ENCODE measurements at regions not wholly inside any gene's neighbourhood (a gene's known extent, or its start where the extent isn't known, plus 50 kb on each side); places are given as distances from the start of the nearest gene placed in this dataset.
"Not testable (repeated sequence)": the region's sequence is repeated elsewhere in the genome, so short reads cannot be mapped to it uniquely, and the experiment has no call there.

DNA sequence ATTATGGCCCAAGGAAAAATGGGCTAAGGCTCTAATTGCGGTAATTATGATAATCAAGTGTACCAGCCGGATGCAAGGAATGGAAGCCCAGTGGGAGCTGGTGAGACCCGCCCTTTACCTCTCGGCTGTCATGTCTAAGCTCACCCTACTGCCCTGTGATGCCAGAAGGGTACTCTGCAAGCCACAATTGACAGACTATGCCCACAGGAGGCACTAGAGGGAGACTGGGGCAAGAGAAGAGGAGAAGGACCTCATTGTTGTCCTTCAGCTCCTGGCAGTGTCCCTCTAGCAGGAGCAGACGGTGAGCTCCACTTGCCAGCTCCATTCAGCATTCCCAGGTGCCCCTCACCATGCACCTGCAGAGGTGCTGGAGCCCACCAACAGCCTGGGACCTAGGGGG, 141.8 kb downstream of the SMIM20 start:
- peaks cover 13% of the 10 kb centered on the region for H3K4me1 Mint-ChIP-seq
- H3K36me3 Mint-ChIP-seq (ENCODE audit: low read depth): no peaks in the 10 kb centered on the region
- no peak overlapping the region for H3K27ac Mint-ChIP-seq

DNA sequence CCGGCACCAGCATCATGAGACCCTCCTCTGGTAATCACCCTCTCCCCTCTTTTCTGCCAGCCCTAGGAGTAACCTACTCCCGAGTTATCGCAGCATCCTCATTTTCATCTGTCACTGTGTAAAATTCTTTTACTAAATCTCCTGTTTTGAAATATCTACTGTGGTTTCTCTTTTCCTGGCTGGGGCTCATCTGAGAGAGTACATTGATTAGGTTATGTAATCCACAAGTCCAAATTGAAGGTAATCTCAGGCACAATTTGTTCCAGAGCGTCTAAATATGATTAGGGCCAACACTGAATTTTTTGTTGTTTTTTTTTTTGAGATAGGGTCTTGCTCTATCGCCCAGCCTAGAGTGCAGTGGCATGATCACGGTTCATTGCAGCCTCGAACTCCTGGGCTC, 142.4 kb downstream of the SMIM20 start:
- TF ChIP-seq, protein P1, sequence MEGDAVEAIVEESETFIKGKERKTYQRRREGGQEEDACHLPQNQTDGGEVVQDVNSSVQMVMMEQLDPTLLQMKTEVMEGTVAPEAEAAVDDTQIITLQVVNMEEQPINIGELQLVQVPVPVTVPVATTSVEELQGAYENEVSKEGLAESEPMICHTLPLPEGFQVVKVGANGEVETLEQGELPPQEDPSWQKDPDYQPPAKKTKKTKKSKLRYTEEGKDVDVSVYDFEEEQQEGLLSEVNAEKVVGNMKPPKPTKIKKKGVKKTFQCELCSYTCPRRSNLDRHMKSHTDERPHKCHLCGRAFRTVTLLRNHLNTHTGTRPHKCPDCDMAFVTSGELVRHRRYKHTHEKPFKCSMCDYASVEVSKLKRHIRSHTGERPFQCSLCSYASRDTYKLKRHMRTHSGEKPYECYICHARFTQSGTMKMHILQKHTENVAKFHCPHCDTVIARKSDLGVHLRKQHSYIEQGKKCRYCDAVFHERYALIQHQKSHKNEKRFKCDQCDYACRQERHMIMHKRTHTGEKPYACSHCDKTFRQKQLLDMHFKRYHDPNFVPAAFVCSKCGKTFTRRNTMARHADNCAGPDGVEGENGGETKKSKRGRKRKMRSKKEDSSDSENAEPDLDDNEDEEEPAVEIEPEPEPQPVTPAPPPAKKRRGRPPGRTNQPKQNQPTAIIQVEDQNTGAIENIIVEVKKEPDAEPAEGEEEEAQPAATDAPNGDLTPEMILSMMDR (IDR thresholded peaks at IDR 0.05; ENCODE audit: unreplicated experiment in 3 of 3): no peak
- H3K9me3 Mint-ChIP-seq: peaks cover 6% of the 10 kb centered on the region

More for the DNA sequence above, 141.8 kb downstream of the SMIM20 start:
- TF ChIP-seq, protein P1 (IDR thresholded peaks at IDR 0.05; ENCODE audit: unreplicated experiment in 3 of 3): no peak
- H3K9me3 Mint-ChIP-seq: peaks cover 2% of the 10 kb centered on the region
- H3K4me3 Mint-ChIP-seq: no peak overlapping the region
- peaks cover 18% of the 10 kb centered on the region for H3K27me3 Mint-ChIP-seq (ENCODE audit: low read depth)

DNA sequence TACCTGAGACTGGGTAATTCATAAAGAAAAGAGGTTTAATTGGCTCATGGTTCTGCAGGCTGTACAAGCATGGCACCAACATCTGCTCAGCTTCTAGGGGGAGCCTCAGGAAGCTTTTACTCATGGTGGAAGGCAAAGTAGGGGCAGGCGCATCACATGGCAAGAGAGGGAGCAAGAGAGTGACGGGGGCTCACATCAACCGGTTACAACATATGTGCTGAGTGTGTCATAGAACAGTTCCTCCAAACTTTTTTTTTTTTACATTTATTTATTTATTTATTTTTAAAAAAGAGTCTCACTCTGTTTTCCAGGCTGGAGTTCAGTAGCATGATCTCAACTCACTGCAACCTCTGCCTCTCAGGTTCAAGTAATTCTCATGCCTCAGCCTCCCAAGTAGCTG, 143.8 kb downstream of the SMIM20 start:
- H3K9me3 Mint-ChIP-seq; H3K36me3 Mint-ChIP-seq (ENCODE audit: low read depth); H3K27ac Mint-ChIP-seq; H3K4me3 Mint-ChIP-seq: not testable (repeated sequence)
- Mint-ChIP-seq H3K27me3 (ENCODE audit: low read depth) (peaks cover 18% of the 10 kb centered on the region), H3K4me1 (peaks cover 16% of the 10 kb centered on the region)

More for the DNA sequence above, 142.4 kb downstream of the SMIM20 start:
- Mint-ChIP-seq H3K4me3 (no peak overlapping the region), H3K27ac (no peak overlapping the region), H3K36me3 (ENCODE audit: low read depth) (no peaks in the 10 kb centered on the region), H3K27me3 (ENCODE audit: low read depth) (peaks cover 18% of the 10 kb centered on the region), H3K4me1 (peaks cover 12% of the 10 kb centered on the region)

DNA sequence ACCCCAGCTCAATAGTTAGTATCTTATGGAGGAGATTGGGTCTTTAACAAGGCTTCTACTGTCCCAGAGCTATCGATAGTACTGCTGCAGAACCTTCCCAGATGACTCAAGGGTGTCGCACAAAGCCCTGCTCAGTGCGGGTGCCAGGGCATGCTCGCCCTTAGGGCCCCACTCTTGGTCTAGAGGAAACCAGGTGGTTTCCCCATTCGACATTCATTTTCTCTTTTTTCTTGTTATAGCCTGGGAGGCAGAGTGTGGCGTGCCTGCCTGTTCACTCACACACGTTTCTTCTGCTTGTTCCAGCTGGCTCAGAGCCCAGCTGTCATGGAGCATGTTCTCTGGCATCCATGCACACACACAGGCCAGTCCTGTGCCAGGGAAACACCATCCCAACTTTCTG, 144.5 kb downstream of the SMIM20 start:
- H3K4me1 Mint-ChIP-seq: peaks cover 16% of the 10 kb centered on the region
- no peak overlapping the region for H3K27ac Mint-ChIP-seq
- H3K36me3 Mint-ChIP-seq (ENCODE audit: low read depth): no peaks in the 10 kb centered on the region
- H3K9me3 Mint-ChIP-seq: peaks cover 6% of the 10 kb centered on the region
- peaks cover 18% of the 10 kb centered on the region for H3K27me3 Mint-ChIP-seq (ENCODE audit: low read depth)
- TF ChIP-seq, protein P1 (IDR thresholded peaks at IDR 0.05; ENCODE audit: unreplicated experiment in 3 of 3): no peak
- no peak overlapping the region for H3K4me3 Mint-ChIP-seq

DNA sequence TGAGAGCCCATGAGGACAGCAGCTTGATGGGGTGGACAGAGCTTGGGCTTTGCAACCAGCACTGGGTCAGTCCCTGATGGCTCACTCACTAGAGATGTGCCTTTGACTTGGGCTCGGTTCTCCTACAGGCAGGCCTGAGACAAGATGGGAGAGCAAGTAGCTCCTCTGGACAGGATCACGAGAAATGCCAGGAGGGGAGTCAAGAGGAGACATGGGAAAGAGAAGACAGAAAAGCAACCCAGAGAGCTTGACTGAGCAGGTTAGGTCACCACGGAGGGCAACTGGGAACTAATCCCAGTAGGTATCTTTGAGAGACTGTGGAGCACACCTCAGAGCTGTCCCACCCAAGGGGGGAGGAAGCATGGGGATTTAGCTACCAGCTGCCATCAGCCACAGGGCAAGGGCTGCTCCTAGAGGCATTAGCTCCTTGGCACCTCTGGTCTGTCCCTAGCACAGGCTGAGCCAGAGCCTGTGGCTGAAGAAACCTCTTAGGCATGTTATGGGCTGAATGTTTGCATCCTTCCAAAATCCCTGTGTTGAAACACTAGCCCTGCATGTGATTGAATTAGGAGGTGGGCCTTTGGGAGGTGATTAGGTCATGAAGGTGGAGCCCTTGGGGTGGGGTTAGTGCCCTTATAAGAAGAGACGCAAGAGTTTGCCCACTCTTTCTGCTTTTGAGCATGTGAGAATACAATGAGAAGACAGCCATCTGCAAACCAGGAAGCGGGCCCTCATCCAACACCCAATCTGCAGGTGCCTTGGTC, 145.6 kb downstream of the SMIM20 start:
- peaks cover 6% of the 10 kb centered on the region for H3K9me3 Mint-ChIP-seq
- H3K4me3 Mint-ChIP-seq: no peak overlapping the region
- no peaks in the 10 kb centered on the region for H3K36me3 Mint-ChIP-seq (ENCODE audit: low read depth)
- H3K27me3 Mint-ChIP-seq (ENCODE audit: low read depth): peaks cover 12% of the 10 kb centered on the region
- no peak overlapping the region for H3K27ac Mint-ChIP-seq
- TF ChIP-seq, protein P1 (IDR thresholded peaks at IDR 0.05; ENCODE audit: unreplicated experiment in 3 of 3): no peak
- peaks cover 16% of the 10 kb centered on the region for H3K4me1 Mint-ChIP-seq

DNA sequence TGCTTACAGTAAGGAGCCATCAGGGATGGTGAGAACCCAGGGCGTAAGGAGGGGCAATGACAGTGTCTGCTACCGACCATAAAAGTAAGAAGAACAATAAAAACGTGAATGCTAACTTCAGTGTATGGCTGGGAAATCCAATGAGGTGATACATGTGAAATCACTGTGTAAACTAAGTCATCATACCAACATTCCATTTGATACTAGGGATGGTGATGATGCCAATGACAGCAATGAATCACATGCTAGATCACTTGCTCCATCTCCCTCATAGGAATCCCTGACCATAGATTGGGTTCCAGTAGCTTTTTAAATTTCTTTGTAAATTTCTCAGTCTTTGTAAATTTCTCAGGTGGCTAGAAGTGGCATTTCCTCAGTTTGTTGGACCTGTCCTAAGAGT, 146.3 kb downstream of the SMIM20 start:
- peaks cover 7% of the 10 kb centered on the region for H3K27me3 Mint-ChIP-seq (ENCODE audit: low read depth)

More for the DNA sequence above, 146.3 kb downstream of the SMIM20 start:
- H3K27ac Mint-ChIP-seq: no peak overlapping the region
- H3K36me3 Mint-ChIP-seq (ENCODE audit: low read depth): no peaks in the 10 kb centered on the region
- H3K4me1 Mint-ChIP-seq: peaks cover 16% of the 10 kb centered on the region
- peaks cover 6% of the 10 kb centered on the region for H3K9me3 Mint-ChIP-seq
- no peak overlapping the region for H3K4me3 Mint-ChIP-seq
- TF ChIP-seq, protein P1 (IDR thresholded peaks at IDR 0.05; ENCODE audit: unreplicated experiment in 3 of 3): no peak
